ENCODE measurements at regions not wholly inside any gene's neighbourhood (a gene's known extent, or its start where the extent isn't known, plus 50 kb on each side); places are given as distances from the start of the nearest gene placed in this dataset.

- TF ChIP-seq CTCF (IDR thresholded peaks at IDR 0.05) = no peak
Observed at GRCh38 chr16:13645601-13646245, 274.2 kb upstream of the ERCC4 start.

- TF ChIP-seq CTCF (IDR thresholded peaks at IDR 0.05) = no peak
Observed at GRCh38 chr16:13660807-13661206, 259.1 kb upstream of the ERCC4 start.

GRCh38 chr16:13665876-13666275, 254.1 kb upstream of the ERCC4 start:
- TF ChIP-seq CTCF (IDR thresholded peaks at IDR 0.05) = no peak

- no peak for TF ChIP-seq CTCF (IDR thresholded peaks at IDR 0.05)
Observed at GRCh38 chr16:13672196-13672595, 247.8 kb upstream of the ERCC4 start.

- TF ChIP-seq CTCF (IDR thresholded peaks at IDR 0.05) = no peak
Observed at GRCh38 chr16:13680021-13680889, 239.7 kb upstream of the ERCC4 start.

GRCh38 chr16:13684819-13685563, 235.0 kb upstream of the ERCC4 start:
- TF ChIP-seq CTCF (IDR thresholded peaks at IDR 0.05) = no peak

GRCh38 chr16:13696017-13696416, 223.9 kb upstream of the ERCC4 start:
- no peak for TF ChIP-seq CTCF (IDR thresholded peaks at IDR 0.05)

Measured in LNCAP (cell line).